ENCODE measurements at regions not wholly inside any gene's neighbourhood (a gene's known extent, or its start where the extent isn't known, plus 50 kb on each side); places are given as distances from the start of the nearest gene placed in this dataset.

GRCh38 chr3:40855871-40856270 lies 331.1 kb downstream of the ZNF621 start:
- TF ChIP-seq ZBTB11 (CRISPR knock-in tag; IDR thresholded peaks at IDR 0.05) (no peak), MLLT1 (IDR thresholded peaks at IDR 0.05) (no peak), TCF7L2 (IDR thresholded peaks at IDR 0.05; ENCODE audit: low read depth, low read length) (no peak), ZNF384 (IDR thresholded peaks at IDR 0.05; ENCODE audit: low read depth, low read length) (no peak), CBFA2T2 (conservative IDR thresholded peaks at IDR 0.05) (no peak), HMGXB4 (CRISPR knock-in tag; IDR thresholded peaks at IDR 0.05) (no peak), ZBTB2 (IDR thresholded peaks at IDR 0.05) (no peak), MECOM (CRISPR knock-in tag; IDR thresholded peaks at IDR 0.05) (no peak), CREB3 (tag; conservative IDR thresholded peaks at IDR 0.05; ENCODE audit: low read depth) (no peak), E2F5 (CRISPR knock-in tag; IDR thresholded peaks at IDR 0.05) (no peak), HNRNPK (IDR thresholded peaks at IDR 0.05; ENCODE audit: low read depth, low read length, poor library complexity, severe bottlenecking) (no peak), KAT2B (IDR thresholded peaks at IDR 0.05; ENCODE audit: low read depth, low read length) (no peak), MTA2 (IDR thresholded peaks at IDR 0.05; ENCODE audit: low read depth) (no peak)
- no peak overlapping the region for H3K27ac ChIP-seq (ENCODE audit: extremely low read depth, low read depth, low read length)
- H3K9me3 ChIP-seq (replicated peaks; ENCODE audit: control insufficient read depth, insufficient read depth, low read depth, low read length), result no peaks in the 10 kb centered on the region
- no peaks in the 10 kb centered on the region for H4K20me1 ChIP-seq (replicated peaks; ENCODE audit: control insufficient read depth, insufficient read depth, low read length)
- no peaks in the 10 kb centered on the region for H3K9me1 ChIP-seq (ENCODE audit: control insufficient read depth, insufficient read depth, low read length)
- BruUV-seq (replicated peaks), result no TSS peak
- WGBS (ENCODE audit: insufficient coverage, low coverage, missing lambda C conversion rate), result 0% methylated on average over 1 of the region's 1 CpG
- intact Hi-C loops (cut with micrococcal nuclease) (no loop called here), in situ Hi-C loops (cut with MboI) (no loop called here)
- H3K9ac ChIP-seq (ENCODE audit: insufficient read depth in 1 of 2, low read depth in 2 of 2, low read length in 2 of 2), result no peak overlapping the region
- no peak overlapping the region for H2AFZ ChIP-seq (ENCODE audit: low read depth, low read length)
- no peak overlapping the region for H3K4me3 ChIP-seq
- ChIA-PET POLR2A (no interaction called here), CTCF (ENCODE audit: low intra/inter-chr PET ratio) (no interaction called here)
- DNase-seq (ENCODE audit: extremely low read depth in 1 of 4, low spot score in 3 of 4) (no peak), ATAC-seq (no peak), FAIRE-seq (no peak)
- H3K4me1 ChIP-seq (replicated peaks in 1 of 2; ENCODE audit: control insufficient read depth in 2 of 2, insufficient read depth in 2 of 2, low read length in 2 of 2), result no peaks in the 10 kb centered on the region
- H3K4me2 ChIP-seq (ENCODE audit: insufficient read depth, low read length), result no peak overlapping the region
- no peaks in the 10 kb centered on the region for H3K79me2 ChIP-seq (ENCODE audit: control insufficient read depth, insufficient read depth, low read length)
- no peaks in the 10 kb centered on the region; a peak in 1 of 5 replicates for H3K27me3 ChIP-seq (ENCODE audit: control insufficient read depth in 2 of 2, insufficient read depth in 2 of 2, low read length in 2 of 2)
- no peaks in the 10 kb centered on the region for H3K36me3 ChIP-seq (ENCODE audit: control insufficient read depth, insufficient read depth, low read length)
